ENCODE measurements at regions not wholly inside any gene's neighbourhood (a gene's known extent, or its start where the extent isn't known, plus 50 kb on each side); places are given as distances from the start of the nearest gene placed in this dataset.

GRCh38 chr7:13097499-13097898, 410.1 kb downstream of the ARL4A start:
- TF ChIP-seq CTCF (IDR thresholded peaks at IDR 0.05) (no peak), POLR2A (IDR thresholded peaks at IDR 0.05) (no peak)

Data from heart left ventricle (tissue), 13 donors.